ENCODE measurements at regions not wholly inside any gene's neighbourhood (a gene's known extent, or its start where the extent isn't known, plus 50 kb on each side); places are given as distances from the start of the nearest gene placed in this dataset.
"Not testable (repeated sequence)": the region's sequence is repeated elsewhere in the genome, so short reads cannot be mapped to it uniquely, and the experiment has no call there.

- no peak for DNase-seq
These were observed 614.0 kb upstream of the FOXG1 start for GRCh38 chr14:28152453-28153044.

GRCh38 chr14:28157289-28157869, 609.2 kb upstream of the FOXG1 start:
- DNase-seq: no peak

GRCh38 chr14:28157887-28158791, 608.4 kb upstream of the FOXG1 start:
- no peak for DNase-seq

GRCh38 chr14:28161040-28161439, 605.5 kb upstream of the FOXG1 start:
- no peak for DNase-seq

- no peak for DNase-seq
These were observed 603.4 kb upstream of the FOXG1 start for GRCh38 chr14:28163233-28163632.

- DNase-seq: no peak
These were observed 602.7 kb upstream of the FOXG1 start for GRCh38 chr14:28163897-28164296.

GRCh38 chr14:28187902-28188830, 578.4 kb upstream of the FOXG1 start:
- not testable (repeated sequence) for DNase-seq

GRCh38 chr14:28196878-28197277, 569.7 kb upstream of the FOXG1 start:
- DNase-seq: no peak

GRCh38 chr14:28220391-28220790, 546.2 kb upstream of the FOXG1 start:
- DNase-seq: no peak

GRCh38 chr14:28240909-28241308, 525.7 kb upstream of the FOXG1 start:
- no peak for DNase-seq

GRCh38 chr14:28242895-28243294, 523.7 kb upstream of the FOXG1 start:
- DNase-seq: peak; percentile 44

- DNase-seq: no peak
These were observed 523.0 kb upstream of the FOXG1 start for GRCh38 chr14:28243600-28243999.

GRCh38 chr14:28245216-28245615, 521.4 kb upstream of the FOXG1 start:
- DNase-seq: no peak

- no peak for DNase-seq
These were observed 519.1 kb upstream of the FOXG1 start for GRCh38 chr14:28247491-28247890.

- DNase-seq: not testable (repeated sequence)
These were observed 514.5 kb upstream of the FOXG1 start for GRCh38 chr14:28252124-28252523.

GRCh38 chr14:28254768-28255167, 511.8 kb upstream of the FOXG1 start:
- no peak for DNase-seq

- no peak for DNase-seq
These were observed 502.3 kb upstream of the FOXG1 start for GRCh38 chr14:28264306-28264705.

GRCh38 chr14:28272270-28272669, 494.3 kb upstream of the FOXG1 start:
- no peak for DNase-seq

- no peak for DNase-seq
These were observed 486.1 kb upstream of the FOXG1 start for GRCh38 chr14:28280530-28280929.

GRCh38 chr14:28280997-28281598, 485.5 kb upstream of the FOXG1 start:
- no peak for DNase-seq

- no peak for DNase-seq
These were observed 481.9 kb upstream of the FOXG1 start for GRCh38 chr14:28284546-28285300.
